A549 (cell line): ENCODE measurements at regions not wholly inside any gene's neighbourhood (a gene's known extent, or its start where the extent isn't known, plus 50 kb on each side); places are given as distances from the start of the nearest gene placed in this dataset.

Experiments
- ATAC-seq, 2 experiments: fragments of 200-7000 bp in 1 of 2; fragments of >200 bp in 1 of 2; cut with Nextera tagmentation in 1 of 2; cut with Tn5 transposase in 1 of 2; 3 replicates each; pipeline versions ENCODE4 v1.8.0 to v1.9.1; 2018 to 2020; ENCODE audit warnings: mild to moderate bottlenecking in 1 of 2, moderate library complexity in 1 of 2
- CTCF ChIA-PET: fragments of 300-600 bp; sonication (Branson Sonifier 250); formaldehyde crosslinking; extraction: SDS; loops from one replicate; lab custom pipeline; 2021; ENCODE audit warnings: antibody characterized with exemption, inconsistent platforms; lab: Yijun Ruan, JAX
- POLR2A ChIA-PET: fragments of 350-600 bp; formaldehyde crosslinking; extraction: SDS; loops from one replicate; lab custom pipeline; 2021; ENCODE audit warnings: antibody characterized with exemption, inconsistent platforms; lab: Yijun Ruan, JAX
- DNase-seq, 2 experiments: peaks; one replicate each; pipeline versions ENCODE4 v3.0.0 to v3.0.0-alpha.2; 2011 to 2016; ENCODE audit warnings: low read depth in 1 of 2, low spot score in 1 of 2
- FAIRE-seq: peaks from 2 replicates; lab custom pipeline; 2011; peaks lifted over from hg19 to GRCh38; lab: Jason Lieb, UNC
- H3K27ac ChIP-seq, 2 experiments: fragments of >200 bp; sonication (Bioruptor Twin); formaldehyde crosslinking; 3 replicates each; pipeline ENCODE4 v1.5.1; 2016 to 2017
- H3K4me1 ChIP-seq: fragments of >200 bp; sonication (Bioruptor Twin); formaldehyde crosslinking; 3 replicates; pipeline ENCODE4 v1.6.1; 2016
- H3K4me2 ChIP-seq: fragments of >200 bp; sonication (Bioruptor Twin); formaldehyde crosslinking; 3 replicates; pipeline ENCODE4 v1.6.1; 2016
- H3K4me3 ChIP-seq: fragments of >200 bp; sonication (Bioruptor Twin); formaldehyde crosslinking; 3 replicates; pipeline ENCODE4 v1.5.1; 2016
- H3K9me3 ChIP-seq: fragments of >200 bp; sonication (Bioruptor Twin); formaldehyde crosslinking; 3 replicates; pipeline ENCODE4 v1.6.1; 2016
- ATOH8 ChIP-seq: fragments of 250-450 bp; sonication (Bioruptor Pico); IDR thresholded peaks from 2 replicates; pipeline ENCODE4 v1.5.0; 2020; ENCODE audit warnings: low read depth, mild to moderate bottlenecking, moderate library complexity
- CEBPB ChIP-seq, 2 experiments: fragments of >200 bp in 1 of 2; sonication (Bioruptor Twin) in 1 of 2; formaldehyde crosslinking in 1 of 2; IDR thresholded peaks; 2 replicates each; pipeline ENCODE4 v1.6.1; 2012 to 2016
- CHD4 ChIP-seq: fragments of 200-600 bp; sonication (generic); IDR thresholded peaks from 2 replicates; pipeline ENCODE4 v1.6.1; 2016; ENCODE audit warnings: antibody characterized with exemption, mild to moderate bottlenecking, borderline replicate concordance
- EHF ChIP-seq: fragments of 250-450 bp; sonication (Bioruptor Pico); IDR thresholded peaks from 2 replicates; pipeline ENCODE4 v1.5.0; 2020; ENCODE audit warnings: mild to moderate bottlenecking
- ELK1 ChIP-seq: fragments of 150-350 bp; IDR thresholded peaks from 2 replicates; pipeline ENCODE4 v1.6.1; 2014; ENCODE audit warnings: low read depth, mild to moderate bottlenecking, low read length
- ESRRA ChIP-seq: fragments of 150-350 bp; IDR thresholded peaks from 2 replicates; pipeline ENCODE4 v1.6.1; 2014; ENCODE audit warnings: mild to moderate bottlenecking, low read length, borderline replicate concordance
- FOSB ChIP-seq: fragments of 250-450 bp; sonication (Bioruptor Pico); IDR thresholded peaks from 2 replicates; pipeline ENCODE4 v1.5.0; 2020; ENCODE audit warnings: mild to moderate bottlenecking, moderate library complexity
- FOSL2 ChIP-seq, 2 experiments: fragments of 450-650 bp in 1 of 2; fragments of >200 bp in 1 of 2; sonication (Bioruptor Twin) in 1 of 2; formaldehyde crosslinking; IDR thresholded peaks; 2 replicates each; pipeline versions ENCODE4 v1.5.0 to v1.6.1; 2016 to 2020; ENCODE audit warnings: mild to moderate bottlenecking in 1 of 2, moderate library complexity in 1 of 2
- FOXS1 ChIP-seq: fragments of 250-450 bp; sonication (Bioruptor Pico); IDR thresholded peaks from 2 replicates; pipeline ENCODE4 v1.5.0; 2020; ENCODE audit warnings: mild to moderate bottlenecking, moderate library complexity
- HEYL ChIP-seq: fragments of 250-450 bp; sonication (Bioruptor Pico); IDR thresholded peaks from 2 replicates; pipeline ENCODE4 v1.8.0; 2021; ENCODE audit warnings: mild to moderate bottlenecking, moderate library complexity
- HOXB5 ChIP-seq: fragments of 250-450 bp; sonication (Bioruptor Pico); IDR thresholded peaks from 2 replicates; pipeline ENCODE4 v1.5.0; 2020; ENCODE audit warnings: mild to moderate bottlenecking, moderate library complexity
- KDM1A ChIP-seq: fragments of 200-600 bp; sonication (generic); IDR thresholded peaks from 2 replicates; pipeline ENCODE4 v1.6.1; 2016; ENCODE audit warnings: low read depth, mild to moderate bottlenecking
- KDM5A ChIP-seq: fragments of 200-600 bp; sonication (generic); IDR thresholded peaks from 2 replicates; pipeline ENCODE4 v1.6.1; 2016; ENCODE audit warnings: antibody characterized with exemption, mild to moderate bottlenecking
- MAFK ChIP-seq: fragments of 450-650 bp; IDR thresholded peaks from 2 replicates; pipeline ENCODE4 v1.6.1; 2014; ENCODE audit not compliant: partially characterized antibody
- POLR2AphosphoS2 ChIP-seq: conservative IDR thresholded peaks from 2 replicates; pipeline ENCODE4 v1.6.1; 2012; ENCODE audit warnings: low read length, improper control_type of control experiment, inconsistent platforms
- RCOR1 ChIP-seq: fragments of 150-350 bp; IDR thresholded peaks from 2 replicates; pipeline ENCODE4 v1.6.1; 2014; ENCODE audit warnings: antibody characterized with exemption, low read length, low read depth
- RNF2 ChIP-seq: fragments of 200-600 bp; sonication (generic); IDR thresholded peaks from 2 replicates; pipeline ENCODE4 v1.6.1; 2016; ENCODE audit warnings: low read depth, mild to moderate bottlenecking, antibody characterized with exemption, moderate library complexity, borderline replicate concordance
- ZNF302 ChIP-seq: fragments of 250-450 bp; sonication (Bioruptor Pico); IDR thresholded peaks from 2 replicates; pipeline ENCODE4 v1.9.0; 2021; ENCODE audit warnings: inconsistent platforms, mild to moderate bottlenecking, moderate library complexity
- ZSCAN20 ChIP-seq: fragments of 250-450 bp; sonication (Bioruptor Pico); IDR thresholded peaks from 2 replicates; pipeline ENCODE4 v1.8.0; 2022; ENCODE audit warnings: mild to moderate bottlenecking, moderate library complexity
- WGBS: methylation state at CpG from one replicate; pipeline ENCODE4 v1.1.6; 2017; ENCODE audit errors: missing lambda C conversion rate; 5-methylcytosine and 5-hydroxymethylcytosine counted together
- TF ChIP-seq, protein P1 (sequence below): fragments of >200 bp; sonication (Bioruptor Twin); formaldehyde crosslinking; IDR thresholded peaks from 2 replicates; pipeline ENCODE4 v1.6.1; 2016
- TF ChIP-seq, protein P2 (sequence below): IDR thresholded peaks from 2 replicates; pipeline ENCODE4 v1.6.1; 2012; ENCODE audit warnings: low read depth, borderline replicate concordance

DNA sequence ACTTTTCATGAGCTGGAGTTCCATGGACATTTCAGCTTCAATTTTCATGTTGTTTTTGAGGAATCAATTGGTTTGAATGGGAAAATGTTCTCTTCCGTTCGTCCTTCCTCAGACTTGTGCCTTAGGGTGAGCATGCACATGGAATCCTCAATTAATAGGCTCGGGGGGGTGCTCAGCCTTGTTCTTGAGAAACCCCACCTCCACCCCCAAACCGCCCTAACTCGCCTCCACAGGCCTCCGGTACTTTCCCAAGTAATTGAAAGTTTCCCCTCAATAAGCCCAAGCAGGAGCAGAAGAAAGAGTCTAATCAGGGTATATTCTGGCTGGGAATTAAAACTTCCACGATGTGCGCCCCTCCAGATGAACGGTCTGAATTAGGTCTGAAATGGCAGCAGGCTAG is 945.2 kb downstream of the GRID1 start:
- CTCF ChIA-PET = no interaction called here
- ATAC-seq (no peak), DNase-seq (no peak)
- no peaks in the 10 kb centered on the region for H3K9me3 ChIP-seq
- no peak overlapping the region for H3K27ac ChIP-seq
- 45% methylated on average over 8 of the region's 9 CpGs for WGBS
- H3K4me2 ChIP-seq = no peak overlapping the region
- H3K4me1 ChIP-seq = no peaks in the 10 kb centered on the region
- TF ChIP-seq HEYL (no peak), EHF (CRISPR knock-in tag) (no peak)
- TF ChIP-seq, protein P1, sequence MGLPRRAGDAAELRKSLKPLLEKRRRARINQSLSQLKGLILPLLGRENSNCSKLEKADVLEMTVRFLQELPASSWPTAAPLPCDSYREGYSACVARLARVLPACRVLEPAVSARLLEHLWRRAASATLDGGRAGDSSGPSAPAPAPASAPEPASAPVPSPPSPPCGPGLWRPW = no peak
- TF ChIP-seq, all 56 proteins: peak for 0
- no peak overlapping the region for H3K4me3 ChIP-seq
- FAIRE-seq = no peak
- POLR2A ChIA-PET = no interaction called here

DNA sequence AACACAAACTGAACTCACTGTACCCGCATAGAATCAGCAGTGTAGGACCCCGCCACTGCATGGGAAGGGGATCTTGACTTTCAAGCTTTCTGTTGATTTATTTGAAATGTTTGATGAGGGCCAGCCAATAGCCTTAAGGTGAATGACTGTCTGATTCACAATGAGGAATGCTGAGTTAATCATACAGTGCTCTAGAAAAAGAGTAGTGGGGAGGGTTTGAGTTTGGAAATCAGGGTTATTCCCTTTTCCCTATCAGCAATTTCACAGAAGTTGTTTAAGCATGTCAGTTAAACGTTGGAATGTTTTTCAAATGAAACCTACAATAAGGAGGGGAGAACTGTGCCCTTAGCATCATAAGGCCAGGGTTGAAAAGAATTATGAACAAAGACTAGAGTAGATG is 937.5 kb downstream of the GRID1 start:
- POLR2A ChIA-PET = no interaction called here
- Histone ChIP-seq H3K4me1 (no peaks in the 10 kb centered on the region), H3K4me2 (no peak overlapping the region), H3K27ac (no peak overlapping the region), H3K9me3 (no peaks in the 10 kb centered on the region), H3K4me3 (no peak overlapping the region)
- TF ChIP-seq CEBPB (IDR thresholded peaks at IDR 0.05) (no peak), POLR2AphosphoS2 (no peak), ZSCAN20 (CRISPR knock-in tag) (no peak), KDM1A (no peak), ELK1 (no peak), RCOR1 (no peak), FOSB (CRISPR knock-in tag) (no peak), CHD4 (no peak)
- 14% methylated on average over 3 of the region's 3 CpGs for WGBS
- ATAC-seq = no peak
- no peak for DNase-seq
- no peak for FAIRE-seq
- CTCF ChIA-PET = interaction anchor here (0.9 kb wide), 1 partner anchor 26 kb away, joined by 3 read pairs; no protein-coding TSS in a partner anchor

- ChIA-PET CTCF (interaction anchor here (1.2 kb wide), 1 partner anchor 31 kb away, joined by 3 read pairs; no protein-coding TSS in a partner anchor), POLR2A (no interaction called here)
- Histone ChIP-seq H3K4me3 (no peak overlapping the region), H3K4me1 (no peaks in the 10 kb centered on the region), H3K27ac (no peak overlapping the region), H3K9me3 (no peaks in the 10 kb centered on the region), H3K4me2 (no peak overlapping the region)
- 21% methylated on average over 2 of the region's 2 CpGs for WGBS
- DNase-seq = peak in 1 of 2 experiments; percentile 26
- FAIRE-seq = no peak
- TF ChIP-seq HOXB5 (CRISPR knock-in tag) (no peak), FOSL2 (IDR thresholded peaks at IDR 0.05) (no peak), FOSL2 (CRISPR knock-in tag; IDR thresholded peaks at IDR 0.05) (no peak), ZNF302 (CRISPR knock-in tag) (no peak), ATOH8 (CRISPR knock-in tag) (no peak), RCOR1 (no peak), KDM5A (no peak), RNF2 (no peak), ESRRA (no peak), FOXS1 (CRISPR knock-in tag) (no peak), MAFK (no peak)
- TF ChIP-seq, protein P2, sequence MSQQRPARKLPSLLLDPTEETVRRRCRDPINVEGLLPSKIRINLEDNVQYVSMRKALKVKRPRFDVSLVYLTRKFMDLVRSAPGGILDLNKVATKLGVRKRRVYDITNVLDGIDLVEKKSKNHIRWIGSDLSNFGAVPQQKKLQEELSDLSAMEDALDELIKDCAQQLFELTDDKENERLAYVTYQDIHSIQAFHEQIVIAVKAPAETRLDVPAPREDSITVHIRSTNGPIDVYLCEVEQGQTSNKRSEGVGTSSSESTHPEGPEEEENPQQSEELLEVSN = no peak
- peak; percentile 71 to 81; a peak in 5 of 6 replicates for ATAC-seq
Measured at GRCh38 chr10:85430991-85431390, 935.6 kb downstream of the GRID1 start.
